H9 (cell line): ENCODE measurements at regions not wholly inside any gene's neighbourhood (a gene's known extent, or its start where the extent isn't known, plus 50 kb on each side); places are given as distances from the start of the nearest gene placed in this dataset.
A peak's percentile ranks its signal among the peaks of the same experiment; 100 is the strongest.

Source experiments
- DNase-seq: peaks from one replicate; pipeline ENCODE4 v3.0.0-alpha.2; 2017
- H2AFZ ChIP-seq: one replicate; pipeline ENCODE4 v1.6.1; 2013; ENCODE audit warnings: mild to moderate bottlenecking, low read length, control low read depth, moderate library complexity
- H2AK5ac ChIP-seq: 2 replicates; pipeline ENCODE4 v1.6.1; 2013; ENCODE audit warnings: low read length, control low read depth, mixed read lengths; ENCODE audit not compliant: insufficient read length
- H2BK120ac ChIP-seq: one replicate; pipeline ENCODE4 v1.6.1; 2013; ENCODE audit warnings: low read depth, mild to moderate bottlenecking, low read length, control low read depth, inconsistent platforms; ENCODE audit not compliant: poor library complexity, severe bottlenecking
- H2BK12ac ChIP-seq: 2 replicates; pipeline ENCODE4 v1.6.1; 2013; ENCODE audit warnings: low read length, control low read depth, mixed read lengths, low read depth; ENCODE audit not compliant: insufficient read length
- H2BK15ac ChIP-seq: 2 replicates; pipeline ENCODE4 v1.6.1; 2013; ENCODE audit warnings: low read depth, low read length, control low read depth
- H2BK20ac ChIP-seq: one replicate; pipeline ENCODE4 v1.6.1; 2013; ENCODE audit warnings: low read depth, mild to moderate bottlenecking, low read length, control low read depth, inconsistent platforms; ENCODE audit not compliant: poor library complexity, severe bottlenecking
- H2BK5ac ChIP-seq: 2 replicates; pipeline ENCODE4 v1.6.1; 2013; ENCODE audit warnings: low read length, control low read depth, mixed read lengths; ENCODE audit not compliant: insufficient read length
- H3K14ac ChIP-seq: 2 replicates; pipeline ENCODE4 v1.6.1; 2013; ENCODE audit warnings: low read length, control low read depth; ENCODE audit not compliant: insufficient read depth
- H3K18ac ChIP-seq: 2 replicates; pipeline ENCODE4 v1.6.1; 2013; ENCODE audit warnings: low read depth, mild to moderate bottlenecking, mixed read lengths, low read length, control low read depth; ENCODE audit not compliant: insufficient read length
- H3K23ac ChIP-seq: 2 replicates; pipeline ENCODE4 v1.6.1; 2013; ENCODE audit warnings: low read length, control low read depth, mixed read lengths, low read depth; ENCODE audit not compliant: insufficient read length
- H3K23me2 ChIP-seq: 2 replicates; pipeline ENCODE4 v1.6.1; 2013; ENCODE audit warnings: low read depth, mild to moderate bottlenecking, mixed read lengths, low read length, control low read depth; ENCODE audit not compliant: insufficient read length, poor library complexity, severe bottlenecking
- H3K27ac ChIP-seq: 2 replicates; pipeline ENCODE4 v1.5.1; 2013; ENCODE audit warnings: low read length, control low read depth, mixed read lengths, low read depth; ENCODE audit not compliant: insufficient read length
- H3K27me3 ChIP-seq: 2 replicates; pipeline ENCODE4 v1.6.1; 2013; ENCODE audit warnings: low read length, control low read depth, inconsistent platforms; ENCODE audit not compliant: insufficient read depth
- H3K4ac ChIP-seq: 2 replicates; pipeline ENCODE4 v1.6.1; 2013; ENCODE audit warnings: low read depth, mild to moderate bottlenecking, control low read depth, inconsistent platforms, low read length, moderate library complexity
- H3K4me1 ChIP-seq: 2 replicates; pipeline ENCODE4 v1.6.1; 2013; ENCODE audit warnings: low read length, control low read depth, inconsistent platforms; ENCODE audit not compliant: insufficient read depth
- H3K4me2 ChIP-seq: 2 replicates; pipeline ENCODE4 v1.6.1; 2013; ENCODE audit warnings: low read length, control low read depth, mixed read lengths; ENCODE audit not compliant: insufficient read length, insufficient read depth
- H3K56ac ChIP-seq: 2 replicates; pipeline ENCODE4 v1.6.1; 2013; ENCODE audit warnings: low read depth, mild to moderate bottlenecking, mixed read lengths, low read length, control low read depth; ENCODE audit not compliant: insufficient read length
- H3K79me1 ChIP-seq: 2 replicates; pipeline ENCODE4 v1.6.1; 2013; ENCODE audit warnings: low read depth, mild to moderate bottlenecking, moderate library complexity, low read length, control low read depth, inconsistent platforms; ENCODE audit not compliant: insufficient read depth, poor library complexity, severe bottlenecking
- H3K79me2 ChIP-seq: 2 replicates; pipeline ENCODE4 v1.6.1; 2013; ENCODE audit warnings: low read length, control low read depth, inconsistent platforms; ENCODE audit not compliant: insufficient read depth
- H3K9ac ChIP-seq: 2 replicates; pipeline ENCODE4 v1.6.1; 2013; ENCODE audit warnings: low read length, control low read depth, mixed read lengths; ENCODE audit not compliant: insufficient read length; ENCODE audit errors: extremely low read depth
- H3K9me3 ChIP-seq: one replicate; pipeline ENCODE4 v1.6.1; 2013; ENCODE audit warnings: low read depth, low read length, inconsistent platforms; ENCODE audit not compliant: control insufficient read depth
- H3T11ph ChIP-seq: one replicate; pipeline ENCODE4 v1.6.1; 2013; ENCODE audit warnings: mild to moderate bottlenecking, low read length, control low read depth, inconsistent platforms
- H4K20me1 ChIP-seq: one replicate; pipeline ENCODE4 v1.6.1; 2013; ENCODE audit not compliant: control insufficient read depth, insufficient read length, insufficient read depth
- H4K5ac ChIP-seq: 2 replicates; pipeline ENCODE4 v1.6.1; 2013; ENCODE audit warnings: low read depth, mild to moderate bottlenecking, mixed read lengths, low read length, control low read depth; ENCODE audit not compliant: insufficient read length
- H4K8ac ChIP-seq: replicated peaks from 2 replicates; pipeline ENCODE4 v1.6.1; 2013; ENCODE audit warnings: low read length, control low read depth, mixed read lengths, low read depth; ENCODE audit not compliant: insufficient read length
- H4K91ac ChIP-seq: 2 replicates; pipeline ENCODE4 v1.6.1; 2013; ENCODE audit warnings: low read depth, mild to moderate bottlenecking, moderate library complexity, mixed read lengths, low read length, control low read depth; ENCODE audit not compliant: insufficient read length
- H3K27ac Mint-ChIP-seq, 3 experiments: 2 replicates in 2 of 3; 3 replicates in 1 of 3; pipeline ENCODE4 v1.8.0; 2020 to 2021; ENCODE audit warnings: mixed read lengths in 3 of 3, mild to moderate bottlenecking in 1 of 3, moderate library complexity in 1 of 3
- H3K27me3 Mint-ChIP-seq: 2 replicates; pipeline ENCODE4 v1.8.0; 2021; ENCODE audit warnings: low read depth, mild to moderate bottlenecking, moderate library complexity, mixed read lengths
- H3K36me3 Mint-ChIP-seq, 3 experiments: 2 replicates in 2 of 3; 3 replicates in 1 of 3; pipeline ENCODE4 v1.8.0; 2020 to 2021; ENCODE audit warnings: low read depth in 3 of 3, mixed read lengths in 3 of 3; ENCODE audit not compliant: insufficient read depth in 1 of 3
- H3K4me1 Mint-ChIP-seq, 2 experiments: 2 replicates each; pipeline ENCODE4 v1.8.0; 2020; ENCODE audit warnings: mixed read lengths in 2 of 2
- H3K4me3 Mint-ChIP-seq, 2 experiments: 2 replicates in 1 of 2; 3 replicates in 1 of 2; pipeline ENCODE4 v1.8.0; 2020 to 2021; ENCODE audit warnings: mild to moderate bottlenecking in 2 of 2, mixed read lengths in 2 of 2, moderate library complexity in 1 of 2
- H3K9me3 Mint-ChIP-seq, 2 experiments: 2 replicates in 1 of 2; 3 replicates in 1 of 2; pipeline ENCODE4 v1.8.0; 2020; ENCODE audit warnings: mild to moderate bottlenecking in 2 of 2, mixed read lengths in 2 of 2, moderate library complexity in 1 of 2
- WGBS: extraction: QIAGEN DNeasy Blood & Tissue Kit; methylation state at CpG from one replicate; pipeline ENCODE4 v1.1.7; 2013; ENCODE audit warnings: missing lambda C conversion rate, low lambda C conversion rate, mixed read lengths; ENCODE audit not compliant: insufficient read length; ENCODE audit errors: extremely low coverage; 5-methylcytosine and 5-hydroxymethylcytosine counted together
- TF ChIP-seq, protein P1 (sequence below): fragments of 200-600 bp; sonication (generic); conservative IDR thresholded peaks from 3 replicates; pipeline ENCODE4 v1.8.0; 2021; ENCODE audit warnings: antibody characterized with exemption, mild to moderate bottlenecking

DNA sequence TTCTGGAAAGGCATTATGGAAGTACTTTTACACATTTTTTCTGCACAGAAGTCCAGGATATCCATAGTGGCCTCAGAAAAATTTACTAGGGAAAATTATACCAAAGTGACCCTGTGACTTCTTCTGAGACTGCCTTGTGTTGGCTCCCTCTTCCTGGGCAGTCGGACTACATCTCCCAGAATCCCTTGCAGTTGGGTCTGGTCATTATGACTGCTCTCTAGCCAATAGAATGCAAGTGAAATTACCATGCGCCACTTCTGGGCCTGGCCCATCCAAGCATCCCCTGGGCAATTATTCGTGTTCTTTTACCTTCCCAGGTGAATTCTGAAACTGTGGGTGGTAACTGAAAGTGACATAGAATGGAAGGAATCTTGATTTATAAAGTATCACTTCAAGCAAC, 430.9 kb downstream of the ACTR3B start:
- no peak overlapping the region for H4K5ac ChIP-seq

More for the DNA sequence above, 430.9 kb downstream of the ACTR3B start:
- Histone ChIP-seq H2BK12ac (no peak overlapping the region), H2BK5ac (no peak overlapping the region), H2AK5ac (no peak overlapping the region), H4K8ac (no peak overlapping the region), H3T11ph (no peak overlapping the region), H2BK120ac (no peak overlapping the region), H3K4ac (no peak overlapping the region), H3K9me3 (peaks cover 6% of the 10 kb centered on the region), H3K79me2 (no peaks in the 10 kb centered on the region), H3K18ac (no peak overlapping the region), H3K79me1 (no peaks in the 10 kb centered on the region), H2BK15ac (no peak overlapping the region), H3K27ac (no peak overlapping the region), H3K23ac (no peak overlapping the region), H3K4me2 (no peak overlapping the region), H3K4me1 (no peaks in the 10 kb centered on the region; the same call in 1 of the 2 replicates), H3K9ac (no peak overlapping the region), H2AFZ (no peak overlapping the region), H4K20me1 (no peaks in the 10 kb centered on the region), H3K14ac (no peak overlapping the region), H3K56ac (no peak overlapping the region), H3K23me2 (no peaks in the 10 kb centered on the region), H4K91ac (no peak overlapping the region), H2BK20ac (no peak overlapping the region), H3K27me3 (no peaks in the 10 kb centered on the region)
- Mint-ChIP-seq H3K9me3 (peaks cover 18 to 65% of the 10 kb centered on the region in 2 experiments), H3K27ac (no peak overlapping the region), H3K4me3 (no peak overlapping the region), H3K27me3 (no peaks in the 10 kb centered on the region), H3K4me1 (peaks cover 0 to 12% of the 10 kb centered on the region in 2 experiments; a peak in 2 of 4 replicates), H3K36me3 (no peaks in the 10 kb centered on the region)
- TF ChIP-seq, protein P1, sequence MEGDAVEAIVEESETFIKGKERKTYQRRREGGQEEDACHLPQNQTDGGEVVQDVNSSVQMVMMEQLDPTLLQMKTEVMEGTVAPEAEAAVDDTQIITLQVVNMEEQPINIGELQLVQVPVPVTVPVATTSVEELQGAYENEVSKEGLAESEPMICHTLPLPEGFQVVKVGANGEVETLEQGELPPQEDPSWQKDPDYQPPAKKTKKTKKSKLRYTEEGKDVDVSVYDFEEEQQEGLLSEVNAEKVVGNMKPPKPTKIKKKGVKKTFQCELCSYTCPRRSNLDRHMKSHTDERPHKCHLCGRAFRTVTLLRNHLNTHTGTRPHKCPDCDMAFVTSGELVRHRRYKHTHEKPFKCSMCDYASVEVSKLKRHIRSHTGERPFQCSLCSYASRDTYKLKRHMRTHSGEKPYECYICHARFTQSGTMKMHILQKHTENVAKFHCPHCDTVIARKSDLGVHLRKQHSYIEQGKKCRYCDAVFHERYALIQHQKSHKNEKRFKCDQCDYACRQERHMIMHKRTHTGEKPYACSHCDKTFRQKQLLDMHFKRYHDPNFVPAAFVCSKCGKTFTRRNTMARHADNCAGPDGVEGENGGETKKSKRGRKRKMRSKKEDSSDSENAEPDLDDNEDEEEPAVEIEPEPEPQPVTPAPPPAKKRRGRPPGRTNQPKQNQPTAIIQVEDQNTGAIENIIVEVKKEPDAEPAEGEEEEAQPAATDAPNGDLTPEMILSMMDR, result no peak
- peak; percentile 73 for DNase-seq
- no CpG with 5 or more reads among the region's 3 CpGs for WGBS
